CD4-positive, alpha-beta T cell (primary cell): ENCODE measurements at regions not wholly inside any gene's neighbourhood (a gene's known extent, or its start where the extent isn't known, plus 50 kb on each side); places are given as distances from the start of the nearest gene placed in this dataset.

Experiments
- ATAC-seq: fragments of 200-7000 bp; cut with Tn5 transposase; one replicate; pipeline ENCODE4 v1.10.0; 2022; ENCODE audit warnings: mild to moderate bottlenecking; ENCODE audit not compliant: poor library complexity
- CTCF ChIA-PET: fragments of 350-600 bp; sonication (Branson Sonifier 250); formaldehyde crosslinking; loops from one replicate; lab custom pipeline; 2021; ENCODE audit warnings: antibody characterized with exemption, inconsistent platforms; lab: Charles Lee
- POLR2A ChIA-PET: fragments of 350-600 bp; sonication (Branson Sonifier 250); formaldehyde crosslinking; loops from one replicate; lab custom pipeline; 2021; ENCODE audit warnings: antibody characterized with exemption, inconsistent platforms; lab: Charles Lee
- DNase-seq, 14 experiments: peaks; one replicate each; pipeline ENCODE4 v3.0.0-alpha.2; 2013 to 2020; ENCODE audit warnings: mixed read lengths in 2 of 14
- H3K27ac ChIP-seq, 2 donors: one replicate each; pipeline versions ENCODE4 v1.5.1 to v1.7.0; 2013; ENCODE audit warnings: low read length in 2 of 2, low read depth in 1 of 2, mild to moderate bottlenecking in 1 of 2
- H3K27me3 ChIP-seq, 2 experiments: 1 replicate in 1 of 2; 2 replicates in 1 of 2; pipeline versions ENCODE4 v1.6.1 to v1.7.0; 2013; ENCODE audit warnings: low read length in 2 of 2, control low read depth in 1 of 2, mild to moderate bottlenecking in 1 of 2, moderate library complexity in 1 of 2; ENCODE audit not compliant: insufficient read depth in 2 of 2, control insufficient read depth in 1 of 2
- H3K36me3 ChIP-seq: one replicate; pipeline ENCODE4 v1.6.1; 2013; ENCODE audit warnings: low read length, control low read depth; ENCODE audit not compliant: insufficient read depth
- H3K4me1 ChIP-seq: one replicate; pipeline ENCODE4 v1.6.1; 2013; ENCODE audit warnings: low read length, control low read depth; ENCODE audit not compliant: insufficient read depth
- H3K4me3 ChIP-seq: one replicate; pipeline ENCODE4 v1.5.1; 2013; ENCODE audit warnings: mild to moderate bottlenecking, low read length, moderate library complexity
- H3K9me3 ChIP-seq, 2 experiments: 1 replicate in 1 of 2; 2 replicates in 1 of 2; pipeline versions ENCODE4 v1.6.1 to v1.7.0; 2013; ENCODE audit warnings: low read length in 2 of 2, mild to moderate bottlenecking in 2 of 2, control low read depth in 1 of 2, moderate library complexity in 1 of 2; ENCODE audit not compliant: control insufficient read depth in 1 of 2, insufficient read depth in 1 of 2
- H3K27ac Mint-ChIP-seq: one replicate; pipeline ENCODE4 v1.8.0; 2020; ENCODE audit warnings: mixed read lengths
- H3K27me3 Mint-ChIP-seq: one replicate; pipeline ENCODE4 v1.8.0; 2021; ENCODE audit warnings: mixed read lengths
- H3K36me3 Mint-ChIP-seq: one replicate; pipeline ENCODE4 v1.8.0; 2021; ENCODE audit warnings: low read depth, mixed read lengths
- H3K4me1 Mint-ChIP-seq: one replicate; pipeline ENCODE4 v1.8.0; 2021; ENCODE audit warnings: low read depth, mixed read lengths
- H3K4me3 Mint-ChIP-seq: one replicate; pipeline ENCODE4 v1.8.0; 2020; ENCODE audit warnings: mild to moderate bottlenecking, mixed read lengths
- H3K9me3 Mint-ChIP-seq: one replicate; pipeline ENCODE4 v1.8.0; 2020; ENCODE audit warnings: mixed read lengths
- CTCF ChIP-seq: fragments of 200-600 bp; IDR thresholded peaks from one replicate; pipeline ENCODE4 v1.8.0; 2022; ENCODE audit warnings: antibody characterized with exemption, mild to moderate bottlenecking
- intact Hi-C, 2 experiments: fragments of 100-400 bp; cut with DNase I in 1 of 2; cut with micrococcal nuclease in 1 of 2; formaldehyde crosslinking; loops; one replicate each; pipeline versions ENCODE4 v1.15.1 to v1.9.0; 2023 to 2025; cut with DNase I, micrococcal nuclease

GRCh38 chr12:17084831-17085230 is 478.9 kb upstream of the LMO3 start:
- TF ChIP-seq CTCF = no peak
- no peak overlapping the region for H3K4me3 ChIP-seq
- Mint-ChIP-seq H3K4me3 (no peak overlapping the region), H3K27me3 (no peaks in the 10 kb centered on the region), H3K36me3 (no peaks in the 10 kb centered on the region), H3K9me3 (peaks cover 16% of the 10 kb centered on the region), H3K27ac (no peak overlapping the region), H3K4me1 (no peaks in the 10 kb centered on the region)
- POLR2A ChIA-PET = no interaction called here
- H3K27ac ChIP-seq = no peak overlapping the region
- CTCF ChIA-PET = no interaction called here
- DNase-seq (no peak), ATAC-seq (no peak)
- H3K9me3 ChIP-seq = peaks cover 5% of the 10 kb centered on the region in 2 experiments
- intact Hi-C loops = no loop called here
- H3K36me3 ChIP-seq = no peaks in the 10 kb centered on the region
- H3K4me1 ChIP-seq = no peaks in the 10 kb centered on the region
- no peaks in the 10 kb centered on the region for H3K27me3 ChIP-seq

GRCh38 chr12:17079251-17079909 is 473.4 kb upstream of the LMO3 start:
- Mint-ChIP-seq H3K27me3 (no peaks in the 10 kb centered on the region), H3K27ac (no peak overlapping the region), H3K9me3 (peaks cover 13% of the 10 kb centered on the region), H3K36me3 (no peaks in the 10 kb centered on the region), H3K4me1 (no peaks in the 10 kb centered on the region), H3K4me3 (no peak overlapping the region)
- H3K27me3 ChIP-seq = no peaks in the 10 kb centered on the region
- peaks cover 4 to 5% of the 10 kb centered on the region in 2 experiments for H3K9me3 ChIP-seq
- no peak for DNase-seq
- H3K36me3 ChIP-seq = no peaks in the 10 kb centered on the region
- no peak for TF ChIP-seq CTCF
- POLR2A ChIA-PET = no interaction called here
- H3K27ac ChIP-seq = no peak overlapping the region
- intact Hi-C loops = no loop called here
- no peak for ATAC-seq
- H3K4me1 ChIP-seq = no peaks in the 10 kb centered on the region
- CTCF ChIA-PET = no interaction called here
- no peak overlapping the region for H3K4me3 ChIP-seq

- Histone ChIP-seq H3K9me3 (peaks cover 0 to 3% of the 10 kb centered on the region in 2 experiments), H3K27ac (no peak overlapping the region), H3K27me3 (no peaks in the 10 kb centered on the region), H3K36me3 (no peaks in the 10 kb centered on the region), H3K4me1 (no peaks in the 10 kb centered on the region), H3K4me3 (no peak overlapping the region)
- ChIA-PET POLR2A (no interaction called here), CTCF (no interaction called here)
- no peak for TF ChIP-seq CTCF
- Mint-ChIP-seq H3K4me1 (no peaks in the 10 kb centered on the region), H3K27ac (no peak overlapping the region), H3K9me3 (peaks cover 9% of the 10 kb centered on the region), H3K4me3 (no peak overlapping the region), H3K27me3 (no peaks in the 10 kb centered on the region), H3K36me3 (no peaks in the 10 kb centered on the region)
- intact Hi-C loops = no loop called here
- no peak for DNase-seq
- ATAC-seq = no peak
These were observed 471.6 kb upstream of the LMO3 start for GRCh38 chr12:17077594-17077993.
